ENCODE measurements at regions not wholly inside any gene's neighbourhood (a gene's known extent, or its start where the extent isn't known, plus 50 kb on each side); places are given as distances from the start of the nearest gene placed in this dataset.

DNA sequence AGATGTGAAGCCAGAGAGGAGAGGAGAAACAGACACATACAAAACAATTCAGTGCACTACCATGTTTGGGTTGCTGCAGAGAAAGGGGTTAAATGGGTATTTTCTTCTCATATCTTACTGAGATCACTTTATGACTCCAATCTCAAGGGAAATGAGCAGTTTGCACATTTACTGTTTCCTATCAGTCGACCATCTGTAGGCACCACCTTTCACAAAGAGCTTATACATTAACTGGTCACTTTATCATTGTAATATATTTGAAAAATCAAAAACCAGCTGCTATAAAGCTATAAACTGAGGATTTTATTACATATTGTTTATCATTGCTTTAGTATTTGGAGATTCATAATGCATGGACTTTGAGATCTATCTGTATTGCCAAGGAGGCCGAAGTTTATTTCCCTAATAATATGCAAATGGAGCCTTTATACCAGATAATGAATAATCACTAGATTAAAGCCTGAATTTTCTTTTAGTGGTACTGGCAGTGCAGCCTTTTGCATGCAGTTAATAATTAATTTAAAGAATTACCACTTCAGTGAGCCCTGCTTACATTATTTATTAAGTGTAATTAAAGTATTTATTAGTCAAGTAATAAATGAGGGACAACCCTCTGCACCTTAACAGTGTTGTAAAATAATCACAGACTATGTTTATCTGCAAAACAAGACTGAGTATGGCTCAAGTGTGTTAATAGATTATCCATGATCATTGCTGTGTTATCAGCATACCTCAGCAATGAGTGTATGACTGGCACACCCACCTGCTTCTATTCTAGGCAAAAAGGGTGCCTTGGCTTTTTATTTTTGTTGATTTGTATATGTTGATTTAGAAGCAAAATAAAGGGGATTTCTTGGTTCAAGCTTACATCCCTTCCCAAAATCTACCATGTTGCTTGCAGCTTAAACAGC, 167.7 kb upstream of the SLC14A2 start:
- no peak for DNase-seq

DNA sequence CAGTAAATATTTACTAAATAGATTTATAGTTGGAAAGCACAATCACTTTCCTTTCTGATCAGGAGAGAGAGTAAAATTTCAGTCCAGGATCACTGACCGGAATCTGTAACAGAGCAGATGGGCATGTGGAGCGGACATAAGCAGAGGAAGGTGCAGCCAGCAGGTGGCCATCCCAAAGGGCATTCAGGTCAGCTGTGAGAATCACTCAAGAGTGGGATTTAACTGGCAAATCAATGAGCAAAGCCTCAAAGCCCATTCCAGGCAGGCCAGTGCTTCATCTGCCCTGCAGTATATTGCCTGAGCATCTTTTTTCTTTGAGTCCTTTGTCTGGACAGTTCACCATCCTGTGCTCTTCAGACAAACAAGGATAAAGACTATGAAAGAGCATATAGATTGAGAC, 166.4 kb upstream of the SLC14A2 start:
- no peak for DNase-seq

DNA sequence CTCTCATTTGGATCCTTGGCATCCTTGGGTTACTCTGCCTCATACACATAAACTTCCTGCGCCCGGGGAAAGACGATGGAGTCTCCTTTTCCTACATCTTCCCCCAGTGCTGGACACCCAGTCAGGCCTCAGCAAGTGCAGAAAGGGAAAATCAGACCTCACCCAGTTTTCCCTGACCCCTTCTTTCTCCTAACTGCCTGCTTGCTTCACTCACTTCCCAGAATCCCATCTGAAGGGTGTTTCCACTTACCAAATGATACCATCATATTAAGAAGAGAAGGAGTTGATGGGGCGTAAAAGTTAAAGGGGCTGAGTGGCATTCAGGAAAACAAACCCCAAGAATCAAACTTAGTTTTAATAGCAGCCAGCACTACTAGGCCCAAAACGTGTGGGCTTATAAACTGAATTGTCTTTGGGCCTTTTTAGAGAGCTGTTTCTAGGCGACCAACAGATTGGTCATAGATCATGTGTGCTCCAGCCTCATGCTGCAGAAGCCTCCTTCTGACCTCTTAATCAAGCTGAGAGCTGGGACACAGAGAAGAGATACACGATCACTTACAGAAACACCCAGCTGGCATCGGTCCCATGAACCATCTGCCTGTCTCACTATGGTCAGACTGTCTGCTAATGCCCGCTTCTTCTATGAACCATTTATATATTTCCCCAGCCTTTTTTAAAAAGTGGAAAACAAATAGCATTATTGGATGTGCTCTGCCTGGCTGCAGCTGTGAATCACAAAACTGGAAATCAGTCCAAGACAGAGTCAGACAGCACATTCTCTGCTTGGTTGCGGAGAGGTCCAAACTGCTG, 165.7 kb upstream of the SLC14A2 start:
- no peak for DNase-seq

DNA sequence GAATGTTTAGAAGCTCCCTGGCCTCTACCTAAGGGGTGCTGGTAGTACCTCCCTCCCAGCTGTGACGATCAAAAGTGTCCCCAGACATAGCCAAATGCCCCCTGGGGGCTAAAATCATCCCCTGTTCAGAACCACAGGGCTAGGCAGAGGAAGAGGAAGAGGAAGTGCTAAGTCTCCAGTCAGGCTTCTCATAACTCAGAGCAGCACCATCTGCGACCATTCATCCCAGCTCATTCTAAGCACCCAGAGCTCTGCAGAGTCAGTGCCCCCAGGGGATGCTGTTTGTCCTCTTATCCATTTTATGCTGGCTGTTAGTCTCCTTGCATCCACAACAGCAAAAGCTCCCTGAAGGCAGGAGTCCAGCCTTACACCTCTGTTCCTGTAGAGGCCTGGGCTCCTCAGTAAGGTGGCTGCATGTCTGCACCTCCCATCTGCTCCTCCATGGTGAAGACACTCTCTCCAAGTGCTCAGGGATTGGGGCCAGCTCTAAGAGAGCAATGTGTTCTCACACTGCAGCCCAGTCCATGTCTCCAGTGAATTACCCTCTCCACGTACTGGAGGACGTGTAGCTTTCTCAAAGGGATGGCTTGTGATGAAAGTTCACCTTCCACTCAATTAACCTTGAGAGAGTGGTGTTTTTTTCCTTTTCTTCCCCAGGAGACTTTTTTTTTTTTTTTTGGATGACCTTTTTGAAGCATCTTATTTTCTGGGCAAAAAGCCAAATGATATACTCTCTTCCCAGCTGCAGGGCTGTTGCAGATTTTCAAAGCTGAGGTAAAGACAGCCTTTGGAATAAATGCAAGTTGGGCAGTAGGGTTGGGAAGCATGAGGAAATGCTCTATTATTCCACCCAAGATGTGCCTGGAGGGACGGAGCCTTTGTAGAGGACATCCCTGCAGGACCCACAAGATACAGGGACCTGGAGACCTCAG, 158.9 kb upstream of the SLC14A2 start:
- DNase-seq, result no peak

DNA sequence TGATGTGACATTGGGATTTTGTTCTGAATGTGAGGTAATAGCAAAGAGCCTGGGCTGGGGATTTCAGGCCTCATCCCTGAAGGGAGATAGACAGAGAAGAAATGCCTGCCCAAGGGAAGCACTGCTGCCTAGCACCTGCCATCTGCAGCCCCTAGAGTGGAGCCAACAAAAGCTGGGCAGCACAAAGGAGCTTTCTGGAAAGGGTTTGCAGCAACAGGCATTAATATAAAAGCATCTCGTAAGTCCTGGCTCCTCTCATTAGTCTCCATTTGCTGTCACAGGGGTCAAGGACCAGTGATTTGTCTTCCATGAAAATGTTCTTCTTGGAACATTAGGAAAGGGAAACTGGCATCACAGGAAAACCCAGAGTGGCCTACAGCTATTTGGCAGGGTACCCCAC, 157.2 kb upstream of the SLC14A2 start:
- no peak for DNase-seq

DNA sequence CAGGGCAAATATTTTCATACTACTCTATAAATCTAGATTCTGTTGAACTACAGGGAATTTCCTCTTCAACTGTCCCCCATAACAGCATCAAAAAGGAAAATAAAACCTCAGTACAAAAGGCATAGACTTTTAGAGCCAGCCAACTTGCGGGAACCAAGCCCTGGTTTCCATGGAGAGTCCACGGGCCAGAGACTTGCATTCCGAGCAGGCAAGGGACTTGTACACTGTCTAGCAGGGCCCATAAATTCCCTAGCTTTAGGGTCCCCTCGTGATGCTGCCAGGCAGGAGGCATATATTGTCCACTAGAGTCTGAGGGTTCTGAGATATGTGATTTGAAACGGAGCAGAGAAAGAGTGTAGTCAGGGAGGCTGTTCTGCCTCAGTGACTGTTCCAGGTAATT, 153.1 kb upstream of the SLC14A2 start:
- DNase-seq, result no peak

DNA sequence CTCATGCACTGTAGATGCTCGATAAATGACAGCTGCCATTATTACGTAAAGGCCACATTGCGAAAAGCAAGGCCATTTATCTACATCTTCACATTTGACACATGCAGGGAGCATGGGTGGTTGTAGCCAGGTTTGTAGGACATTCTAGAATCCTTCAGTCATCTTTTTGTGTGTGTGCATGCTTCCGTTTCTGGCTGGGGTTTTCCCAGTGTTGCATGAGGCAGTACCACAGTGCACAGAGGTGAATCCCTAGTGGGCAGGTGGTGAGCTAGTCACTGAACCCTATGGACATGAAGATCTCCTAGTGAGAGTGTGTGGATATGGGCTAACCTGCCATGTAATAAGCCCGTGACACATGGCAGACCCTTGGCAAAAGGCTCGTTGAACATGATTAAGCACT, 151.8 kb upstream of the SLC14A2 start:
- DNase-seq, result no peak

DNA sequence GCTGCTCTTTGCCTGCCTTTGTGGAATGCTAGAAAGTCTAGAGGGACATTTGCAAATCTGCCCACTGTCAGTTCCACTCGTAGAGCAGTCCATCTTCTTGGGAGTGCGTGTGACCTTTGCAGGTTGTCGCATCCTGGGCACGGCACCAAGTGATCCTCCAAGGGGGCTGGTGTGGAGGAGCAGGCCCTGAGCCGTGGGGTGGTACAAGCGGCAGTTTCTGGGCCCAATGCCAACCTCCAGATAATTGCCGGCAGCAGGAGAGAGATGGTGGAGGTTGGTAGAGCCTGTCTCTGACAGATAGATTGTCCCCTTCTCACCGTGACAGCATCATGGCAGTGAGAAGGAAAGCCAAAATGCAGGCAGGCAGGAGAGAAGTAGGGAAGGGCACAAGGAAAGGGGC, 150.7 kb upstream of the SLC14A2 start:
- DNase-seq, result no peak

DNA sequence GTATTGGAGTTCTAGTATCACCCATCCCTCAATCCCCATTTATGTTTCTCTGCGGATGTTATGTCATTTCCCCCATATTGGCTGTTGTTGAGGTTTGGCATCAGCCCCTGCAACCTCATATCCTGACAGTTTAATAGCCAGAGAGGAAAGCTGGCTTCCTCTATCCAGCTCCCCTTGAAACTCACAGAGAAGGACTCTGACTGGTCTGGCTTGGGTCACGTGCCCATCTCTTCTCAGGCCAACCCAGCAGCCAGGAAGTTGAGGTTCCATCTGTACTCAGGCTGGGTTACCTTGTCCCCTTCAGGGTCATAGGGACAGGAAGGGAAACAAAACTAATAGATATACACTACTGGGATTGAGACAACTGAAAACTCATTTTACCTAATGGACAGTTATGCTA, 148.0 kb upstream of the SLC14A2 start:
- DNase-seq, result no peak

DNA sequence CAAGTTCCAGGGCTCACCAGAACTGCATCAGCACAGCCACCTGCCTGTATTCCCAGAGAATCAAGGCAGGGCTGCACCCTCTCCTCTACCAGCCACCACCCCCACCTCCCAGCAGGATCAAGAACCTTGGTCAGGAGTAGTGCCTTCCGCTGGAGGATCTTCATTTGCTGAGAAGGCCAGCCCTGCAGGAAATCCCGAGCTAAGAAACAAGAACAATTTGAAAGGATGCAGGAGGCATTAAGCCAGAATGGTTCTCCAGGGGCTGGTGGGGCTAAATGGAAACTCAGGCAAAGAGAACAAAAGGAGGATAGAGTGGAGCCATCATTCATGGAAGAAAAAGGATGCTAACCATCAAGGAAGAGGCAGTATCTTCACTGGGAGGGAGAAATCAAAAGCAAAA, 147.3 kb upstream of the SLC14A2 start:
- no peak for DNase-seq

DNA sequence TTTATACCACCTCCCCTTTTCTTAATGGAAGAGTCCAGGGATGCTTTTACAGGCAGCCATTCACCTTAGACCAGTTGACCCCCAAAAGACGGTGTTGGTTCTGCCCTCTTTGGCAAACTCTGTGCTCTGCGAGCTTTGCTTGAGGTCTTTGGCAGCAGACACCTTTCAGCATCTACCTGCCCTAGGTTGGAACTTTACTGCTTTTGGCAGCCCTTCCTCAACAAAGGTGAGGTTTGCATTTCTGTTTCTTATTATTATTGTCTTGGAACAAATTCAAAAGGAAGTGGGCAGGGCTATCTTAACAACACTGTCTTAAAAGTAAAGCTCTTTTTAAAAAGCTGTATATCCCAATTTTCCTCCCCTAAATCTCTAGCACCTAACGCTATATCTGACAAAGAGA, 136.4 kb upstream of the SLC14A2 start:
- no peak for DNase-seq

DNA sequence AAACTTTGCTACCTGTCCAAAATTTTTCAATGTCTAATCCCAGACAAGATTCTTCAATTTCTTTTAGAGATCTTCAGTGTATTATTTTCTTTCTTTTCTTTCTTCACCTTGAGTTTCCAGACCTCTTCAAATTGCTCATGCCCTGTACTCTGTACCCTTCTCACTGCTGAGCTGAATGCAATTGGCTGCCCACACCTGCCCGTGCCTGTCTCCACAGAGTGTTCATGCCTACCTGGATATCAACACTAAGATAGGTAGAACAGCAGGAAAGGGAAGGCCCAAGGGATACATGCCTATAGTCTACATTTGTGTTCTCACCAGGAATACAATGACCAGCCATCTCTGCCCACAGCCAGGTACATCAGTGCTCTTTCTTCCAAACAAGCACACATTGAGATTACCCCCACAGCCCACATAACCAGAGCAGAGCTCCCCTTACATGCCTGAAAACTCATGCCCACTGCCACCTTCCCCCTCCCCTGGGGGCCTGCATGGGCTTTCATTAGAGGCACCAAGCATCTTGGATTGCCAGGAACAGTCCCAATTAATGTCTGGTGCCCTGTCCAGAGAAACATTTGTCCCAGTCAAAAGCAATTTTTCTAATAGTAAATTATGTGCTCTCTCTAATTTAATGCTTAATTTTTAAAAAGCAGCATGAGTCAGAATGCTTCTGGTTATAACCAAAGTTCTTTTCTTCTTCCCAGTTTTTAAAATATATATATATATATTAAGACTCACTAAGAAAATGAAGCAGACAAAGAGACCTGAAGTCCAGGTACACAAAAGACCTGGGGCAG, 134.9 kb upstream of the SLC14A2 start:
- DNase-seq, result no peak

DNA sequence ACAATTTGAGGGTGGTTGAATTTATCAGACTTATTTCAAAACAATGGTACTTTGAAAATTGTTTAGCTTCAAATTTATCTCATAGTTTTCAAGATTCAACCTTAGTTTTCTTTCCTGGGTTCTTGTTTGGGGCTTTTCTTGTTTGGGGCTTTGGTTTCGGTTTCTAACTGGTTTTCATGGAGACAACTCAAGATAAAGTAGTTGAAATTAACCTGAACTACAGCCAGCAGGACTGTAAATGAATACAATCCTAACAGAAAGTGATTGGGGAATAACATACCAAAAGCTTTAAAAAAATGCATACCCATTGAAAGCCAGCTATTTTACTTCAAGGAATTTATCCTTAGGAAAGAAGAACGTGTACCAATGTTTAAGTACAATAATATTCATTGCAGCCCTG, 133.5 kb upstream of the SLC14A2 start:
- DNase-seq, result no peak

DNA sequence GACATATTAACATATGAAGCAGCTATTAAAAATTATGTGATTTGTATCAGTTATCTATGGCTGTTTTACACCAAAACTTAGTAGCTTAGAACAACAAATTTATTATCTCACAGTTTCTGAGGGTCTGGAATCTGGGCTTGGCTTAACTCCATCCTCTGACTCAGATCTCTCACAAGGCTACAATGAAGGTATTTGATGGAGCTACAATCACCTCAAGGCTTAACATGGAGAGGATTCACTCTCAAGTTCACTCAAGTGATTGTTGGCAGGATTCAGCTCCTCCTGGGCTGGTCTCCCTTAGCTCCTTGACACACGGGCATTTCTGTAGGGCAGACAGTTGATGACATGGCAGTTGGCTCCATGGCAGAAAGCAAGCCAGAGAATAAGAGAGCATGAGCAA, 133.0 kb upstream of the SLC14A2 start:
- DNase-seq, result no peak

DNA sequence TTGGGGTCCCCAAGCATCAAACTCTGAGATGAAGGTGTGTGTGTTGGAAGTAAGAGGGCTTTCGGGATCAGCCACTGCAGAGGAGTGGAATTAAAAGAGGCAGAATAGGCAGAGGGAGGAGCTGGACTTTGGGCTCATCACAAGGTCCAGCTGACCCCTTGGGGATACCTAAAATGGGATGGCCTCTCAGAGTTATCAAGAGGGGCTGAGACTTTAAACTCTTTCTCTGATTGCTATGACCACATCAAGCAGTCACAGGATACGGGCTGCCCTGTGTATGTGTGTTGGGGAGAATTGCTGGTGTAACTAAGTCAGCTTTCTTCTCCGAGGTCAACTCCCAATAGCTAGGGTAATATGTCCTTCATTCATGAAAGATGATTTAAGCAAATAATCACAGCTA, 127.7 kb upstream of the SLC14A2 start:
- no peak for DNase-seq

DNA sequence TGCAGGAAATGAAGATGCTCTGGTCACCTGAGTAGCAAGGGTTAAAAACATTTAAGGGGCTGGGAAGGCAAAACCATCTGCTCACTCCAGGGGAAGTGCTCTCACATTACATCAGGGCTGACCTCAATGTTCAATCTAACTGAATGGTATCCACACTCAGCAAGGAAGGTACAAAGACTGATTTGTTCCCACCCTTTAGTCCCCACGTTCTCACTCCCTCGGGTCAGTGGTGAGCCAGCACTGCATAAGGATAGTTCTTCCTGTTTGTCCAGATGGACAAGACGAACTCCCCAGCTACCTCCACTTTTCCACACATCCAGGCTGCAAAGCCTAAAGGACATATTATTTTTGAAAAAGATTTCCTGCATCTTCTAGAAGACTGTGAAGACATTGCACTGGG, 126.6 kb upstream of the SLC14A2 start:
- no peak for DNase-seq

DNA sequence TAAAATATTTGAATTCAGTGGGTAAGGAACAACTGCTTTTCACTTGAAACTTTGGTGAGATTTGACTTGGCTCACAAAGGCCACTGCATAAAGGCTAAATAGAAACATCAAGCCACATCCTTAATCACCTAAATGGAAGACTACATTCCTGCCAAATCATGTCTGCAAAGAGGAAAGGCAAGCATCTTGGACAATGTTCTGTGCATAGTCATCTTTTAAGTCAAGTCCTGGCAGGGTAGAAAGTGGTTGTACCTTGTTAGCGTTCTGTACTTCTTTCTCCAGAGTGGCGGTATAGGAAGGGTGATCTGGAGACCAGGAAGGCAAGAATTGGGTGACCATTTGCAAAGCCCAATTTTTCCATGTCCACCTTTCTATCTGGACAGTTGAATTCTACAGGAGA, 121.4 kb upstream of the SLC14A2 start:
- no peak for DNase-seq

DNA sequence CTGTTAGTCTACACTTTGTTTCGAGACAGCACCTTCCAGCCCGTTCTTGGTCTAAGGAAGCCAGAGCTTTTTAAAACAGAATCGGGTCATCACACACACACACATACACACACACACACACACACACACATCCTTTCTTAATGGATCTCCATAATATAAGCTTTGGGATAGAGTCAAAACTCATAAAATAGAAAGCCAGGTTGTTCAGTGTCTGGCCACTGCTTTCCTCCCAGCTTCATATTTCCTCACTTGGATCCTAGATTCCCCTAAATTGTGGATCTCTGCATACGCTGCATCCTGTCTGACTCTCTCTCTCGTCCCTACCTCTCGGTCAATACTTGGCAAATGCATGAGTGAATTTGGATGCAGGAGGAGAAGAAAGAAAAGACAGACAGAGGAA, 120.5 kb upstream of the SLC14A2 start:
- no peak for DNase-seq

DNA sequence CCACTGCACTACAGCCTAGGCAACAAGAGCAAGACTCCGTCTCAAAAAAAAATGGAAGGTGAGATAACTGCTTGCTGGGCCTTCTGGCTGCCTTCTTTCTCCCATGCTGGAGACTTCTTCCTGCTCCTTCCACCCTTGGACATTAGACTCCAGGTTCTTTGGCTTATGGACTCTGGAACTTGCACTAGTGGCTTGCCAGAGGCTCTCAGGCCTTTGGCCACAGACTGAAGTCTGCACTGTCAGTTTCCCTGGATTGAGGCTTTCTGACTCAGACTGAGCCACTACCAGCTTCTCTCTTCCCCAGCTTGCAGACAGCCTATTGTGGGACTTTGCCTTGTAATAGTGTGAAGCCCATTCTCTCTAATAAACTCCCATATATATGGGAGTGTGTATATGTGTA, 118.5 kb upstream of the SLC14A2 start:
- no peak for DNase-seq

DNA sequence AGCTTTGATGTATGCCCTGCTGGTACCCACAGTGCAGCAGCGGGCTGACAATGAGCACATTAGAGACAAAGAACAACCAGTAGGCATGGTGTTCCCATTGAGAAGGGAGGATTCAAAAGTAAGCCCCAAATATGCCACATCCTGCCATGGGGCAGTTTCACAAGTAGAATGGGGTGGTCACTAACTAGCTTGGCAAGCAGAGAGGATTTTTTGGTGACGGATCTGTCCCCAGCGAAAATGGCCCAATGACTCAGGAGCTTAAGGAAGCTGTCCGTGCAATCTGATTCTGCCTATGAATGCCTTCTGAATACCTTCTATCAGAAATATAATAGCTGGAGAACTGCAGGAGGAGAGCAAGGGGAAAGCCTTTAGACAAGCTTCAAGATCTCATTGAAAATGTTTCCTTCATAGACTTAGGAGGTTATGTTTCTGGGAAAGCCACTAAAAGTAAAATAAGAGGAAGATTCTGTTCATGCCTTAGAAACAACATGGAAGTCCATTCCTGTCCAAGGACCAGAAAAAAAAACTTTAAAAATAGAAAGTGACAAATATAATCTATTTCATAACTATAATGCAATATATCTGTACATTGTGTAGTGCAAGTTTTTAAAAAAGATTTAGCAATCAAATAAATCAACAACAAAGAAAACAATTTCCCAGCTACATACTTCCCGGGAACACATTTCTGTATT, 117.5 kb upstream of the SLC14A2 start:
- no peak for DNase-seq

DNA sequence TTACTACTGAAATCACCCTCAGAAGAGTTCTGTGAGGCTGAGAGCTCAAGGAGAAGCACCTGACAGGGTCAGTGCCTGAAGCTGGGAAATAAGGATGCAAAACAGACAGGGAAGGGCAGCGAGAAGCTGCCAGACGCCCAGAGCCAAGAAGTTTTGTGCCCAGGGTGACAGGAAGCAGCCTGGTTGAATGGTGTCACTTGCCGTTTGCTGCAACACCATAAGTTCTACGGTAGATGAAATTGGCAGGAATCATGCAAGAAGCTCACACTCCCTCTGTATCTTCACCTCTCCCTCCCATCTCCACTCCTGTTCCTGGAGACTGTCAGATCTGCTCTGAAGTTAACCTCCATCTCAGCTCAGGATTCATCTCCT, 117.0 kb upstream of the SLC14A2 start:
- DNase-seq, result no peak

DNA sequence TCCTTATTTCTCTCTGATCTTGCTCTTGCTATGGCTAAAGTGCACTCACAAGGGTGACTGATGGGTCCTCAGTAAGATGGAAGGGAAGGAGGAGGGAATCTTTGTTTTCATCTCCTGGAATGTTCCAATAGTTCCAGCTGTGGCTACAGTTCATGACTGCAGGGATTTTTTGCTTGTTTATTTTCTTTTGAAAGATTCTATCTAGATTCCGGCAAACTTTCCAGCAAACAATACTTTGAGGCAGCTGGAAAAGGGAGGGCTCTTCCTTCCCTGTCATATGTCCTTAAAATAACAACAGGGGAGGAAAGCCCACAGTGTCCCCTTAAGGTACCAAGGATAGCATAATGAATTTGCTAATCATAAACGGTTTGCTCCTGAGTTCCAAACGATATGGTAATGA, 111.3 kb upstream of the SLC14A2 start:
- no peak for DNase-seq
